ENCODE measurements at regions not wholly inside any gene's neighbourhood (a gene's known extent, or its start where the extent isn't known, plus 50 kb on each side); places are given as distances from the start of the nearest gene placed in this dataset.
"Not testable (repeated sequence)": the region's sequence is repeated elsewhere in the genome, so short reads cannot be mapped to it uniquely, and the experiment has no call there.

DNA sequence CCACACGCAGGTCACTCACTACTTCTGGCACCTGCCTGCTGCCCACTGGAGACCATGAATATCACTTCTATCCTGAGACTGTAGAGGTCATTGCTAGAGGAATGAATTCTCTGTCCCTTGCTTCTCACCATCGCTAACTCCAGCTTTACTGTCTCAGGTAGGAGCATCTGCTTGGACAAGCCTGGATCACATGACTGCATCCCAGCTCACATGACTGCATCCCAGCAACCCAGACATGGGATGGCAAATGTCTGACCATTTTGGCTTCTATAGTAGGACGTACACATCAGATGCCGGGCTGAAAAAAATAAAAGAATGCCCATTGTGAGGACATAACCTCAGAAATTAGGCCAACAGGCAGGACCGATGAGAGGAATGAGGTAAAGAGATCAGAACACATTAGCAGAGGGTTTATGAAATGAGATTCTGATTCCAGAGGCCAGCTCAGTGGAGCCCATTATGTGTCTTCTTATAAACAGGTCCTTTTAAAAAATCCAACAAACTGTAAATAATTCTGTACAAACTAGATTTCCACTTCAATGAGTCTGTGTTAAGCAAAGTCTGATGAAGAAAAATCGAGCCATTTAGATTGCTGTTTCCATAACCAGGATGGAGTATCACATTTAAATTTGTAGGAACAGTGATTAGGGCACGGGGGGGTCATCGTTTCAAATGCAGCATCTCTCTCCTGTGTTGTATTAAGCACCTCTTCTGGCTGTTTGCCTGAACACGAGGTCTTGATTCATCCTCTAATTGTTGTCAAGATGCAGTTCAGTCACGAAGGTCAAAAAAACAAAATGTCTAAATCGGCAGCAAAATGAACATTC is 126.7 kb downstream of the MTHFS start:
- TF ChIP-seq, protein P1, sequence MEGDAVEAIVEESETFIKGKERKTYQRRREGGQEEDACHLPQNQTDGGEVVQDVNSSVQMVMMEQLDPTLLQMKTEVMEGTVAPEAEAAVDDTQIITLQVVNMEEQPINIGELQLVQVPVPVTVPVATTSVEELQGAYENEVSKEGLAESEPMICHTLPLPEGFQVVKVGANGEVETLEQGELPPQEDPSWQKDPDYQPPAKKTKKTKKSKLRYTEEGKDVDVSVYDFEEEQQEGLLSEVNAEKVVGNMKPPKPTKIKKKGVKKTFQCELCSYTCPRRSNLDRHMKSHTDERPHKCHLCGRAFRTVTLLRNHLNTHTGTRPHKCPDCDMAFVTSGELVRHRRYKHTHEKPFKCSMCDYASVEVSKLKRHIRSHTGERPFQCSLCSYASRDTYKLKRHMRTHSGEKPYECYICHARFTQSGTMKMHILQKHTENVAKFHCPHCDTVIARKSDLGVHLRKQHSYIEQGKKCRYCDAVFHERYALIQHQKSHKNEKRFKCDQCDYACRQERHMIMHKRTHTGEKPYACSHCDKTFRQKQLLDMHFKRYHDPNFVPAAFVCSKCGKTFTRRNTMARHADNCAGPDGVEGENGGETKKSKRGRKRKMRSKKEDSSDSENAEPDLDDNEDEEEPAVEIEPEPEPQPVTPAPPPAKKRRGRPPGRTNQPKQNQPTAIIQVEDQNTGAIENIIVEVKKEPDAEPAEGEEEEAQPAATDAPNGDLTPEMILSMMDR (conservative IDR thresholded peaks at IDR 0.05; ENCODE audit: low read depth, low read length), result no peak
- DNase-seq (ENCODE audit: low read depth), result no peak
- no peak overlapping the region for H3K4me3 ChIP-seq (ENCODE audit: low read length)

DNA sequence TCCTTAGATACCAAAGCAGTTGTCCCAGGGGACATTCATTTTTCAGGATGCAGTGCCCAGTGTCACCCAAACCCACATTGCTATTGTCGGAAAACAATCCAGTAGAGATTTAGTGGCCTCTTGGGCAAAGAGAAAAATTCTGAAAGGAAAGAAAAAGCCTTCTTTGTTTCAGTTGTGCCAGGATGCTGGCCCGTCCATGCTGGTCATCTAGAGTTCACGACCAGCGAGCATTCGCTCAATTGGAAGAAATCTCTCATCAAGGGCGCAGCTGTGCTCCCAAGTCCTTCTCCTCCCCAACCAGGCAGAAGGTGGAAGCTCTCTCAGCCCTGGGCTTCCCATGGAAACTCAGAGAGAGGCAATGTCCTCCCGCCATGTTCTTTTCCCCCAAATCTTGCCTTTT is 123.7 kb downstream of the MTHFS start:
- TF ChIP-seq, protein P1 (conservative IDR thresholded peaks at IDR 0.05; ENCODE audit: low read depth, low read length), result no peak
- DNase-seq (ENCODE audit: low read depth), result no peak
- H3K4me3 ChIP-seq (ENCODE audit: low read length), result no peak overlapping the region

DNA sequence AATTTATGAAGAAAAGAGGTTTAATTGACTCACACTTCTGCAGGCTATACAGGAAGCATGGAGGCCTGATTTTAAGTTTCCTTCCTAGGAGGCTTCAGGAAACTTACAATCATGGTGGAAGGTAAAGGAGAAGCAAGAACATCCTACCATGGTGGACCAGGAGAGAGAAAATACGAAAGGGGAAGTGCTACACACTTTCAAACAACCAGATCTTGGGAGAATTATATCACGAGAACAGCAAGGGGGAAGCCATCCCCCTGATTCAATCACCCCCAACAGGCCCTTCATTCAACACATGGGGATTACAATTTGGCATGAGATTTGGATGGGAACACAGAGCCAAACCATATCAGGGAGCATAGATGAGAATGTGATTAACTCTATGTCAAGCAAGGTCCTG is 121.0 kb downstream of the MTHFS start:
- TF ChIP-seq, protein P1 (conservative IDR thresholded peaks at IDR 0.05; ENCODE audit: low read depth, low read length), result no peak
- H3K4me3 ChIP-seq (ENCODE audit: low read length), result no peak overlapping the region
- no peak for DNase-seq (ENCODE audit: low read depth)

GRCh38 chr15:79777916-79778315 is 118.9 kb downstream of the MTHFS start:
- H3K4me3 ChIP-seq (ENCODE audit: low read length), result no peak overlapping the region
- TF ChIP-seq, protein P1 (conservative IDR thresholded peaks at IDR 0.05; ENCODE audit: low read depth, low read length), result no peak
- no peak for DNase-seq (ENCODE audit: low read depth)

DNA sequence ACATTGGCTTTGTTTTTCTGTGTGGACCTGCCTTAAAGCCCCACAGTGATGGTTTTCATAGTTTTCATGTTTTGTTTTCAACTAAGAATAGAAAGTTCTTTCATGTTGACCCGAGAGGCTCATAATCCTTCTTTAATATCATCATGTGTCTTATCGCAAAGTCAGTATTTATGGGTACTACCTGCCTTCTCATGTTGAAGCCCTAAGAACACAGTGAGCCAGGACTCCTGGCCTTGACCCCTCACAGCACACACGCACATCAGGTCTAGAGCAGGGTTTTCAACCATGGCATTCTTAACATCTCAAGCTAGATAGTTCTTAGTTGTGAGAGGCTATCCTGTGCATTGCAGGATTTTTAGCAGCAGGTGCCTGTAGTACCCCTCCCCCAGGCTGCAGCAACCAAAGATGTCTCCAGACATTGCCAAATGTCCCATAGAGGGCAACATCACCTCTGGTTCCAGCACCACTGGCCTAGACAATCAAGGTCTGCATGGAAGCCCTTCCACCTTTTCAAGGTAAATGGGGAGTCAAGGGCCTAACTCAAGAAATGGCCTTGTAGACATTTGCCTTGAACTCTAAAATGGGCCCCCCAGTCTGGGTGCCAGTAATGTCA is 118.3 kb downstream of the MTHFS start:
- H3K4me3 ChIP-seq (ENCODE audit: low read length), result no peak overlapping the region
- TF ChIP-seq, protein P1 (conservative IDR thresholded peaks at IDR 0.05; ENCODE audit: low read depth, low read length), result no peak
- no peak for DNase-seq (ENCODE audit: low read depth)

DNA sequence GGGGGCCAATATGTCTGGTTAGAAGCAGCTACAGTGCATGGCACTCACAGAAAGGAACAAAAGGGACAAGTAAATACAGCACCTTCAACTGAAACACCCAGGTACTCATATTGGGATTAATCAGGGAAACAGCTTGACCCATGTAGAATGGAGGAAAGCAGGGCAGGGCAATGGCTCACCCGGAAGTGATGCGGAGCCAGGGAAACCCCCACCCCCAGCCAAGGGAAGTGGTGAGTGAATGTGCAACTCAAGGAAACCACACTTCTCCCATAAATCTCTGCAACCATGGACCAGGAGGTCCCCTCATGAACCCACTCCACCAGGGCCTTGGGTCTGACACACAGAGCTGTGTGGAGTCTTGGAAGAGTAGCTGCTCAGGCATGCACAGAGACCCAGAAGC is 117.1 kb downstream of the MTHFS start:
- H3K4me3 ChIP-seq (ENCODE audit: low read length), result no peak overlapping the region
- DNase-seq (ENCODE audit: low read depth), result no peak

GRCh38 chr15:79782307-79782706 is 114.5 kb downstream of the MTHFS start:
- DNase-seq (ENCODE audit: low read depth); H3K4me3 ChIP-seq (ENCODE audit: low read length): not testable (repeated sequence)

More for the DNA sequence above, 117.1 kb downstream of the MTHFS start:
- TF ChIP-seq, protein P1 (conservative IDR thresholded peaks at IDR 0.05; ENCODE audit: low read depth, low read length), result no peak

All from retinal pigment epithelial cell (primary cell).